GM21360 (cell line): ENCODE measurements at regions not wholly inside any gene's neighbourhood (a gene's known extent, or its start where the extent isn't known, plus 50 kb on each side); places are given as distances from the start of the nearest gene placed in this dataset.
"Not testable (repeated sequence)": the region's sequence is repeated elsewhere in the genome, so short reads cannot be mapped to it uniquely, and the experiment has no call there.

Experiments
- ATAC-seq: cut with Tn5 transposase; IDR thresholded peaks from one replicate; pipeline ENCODE4 v1.9.1; 2021; ENCODE audit warnings: mild to moderate bottlenecking, moderate library complexity; ENCODE audit not compliant: unreplicated experiment

DNA sequence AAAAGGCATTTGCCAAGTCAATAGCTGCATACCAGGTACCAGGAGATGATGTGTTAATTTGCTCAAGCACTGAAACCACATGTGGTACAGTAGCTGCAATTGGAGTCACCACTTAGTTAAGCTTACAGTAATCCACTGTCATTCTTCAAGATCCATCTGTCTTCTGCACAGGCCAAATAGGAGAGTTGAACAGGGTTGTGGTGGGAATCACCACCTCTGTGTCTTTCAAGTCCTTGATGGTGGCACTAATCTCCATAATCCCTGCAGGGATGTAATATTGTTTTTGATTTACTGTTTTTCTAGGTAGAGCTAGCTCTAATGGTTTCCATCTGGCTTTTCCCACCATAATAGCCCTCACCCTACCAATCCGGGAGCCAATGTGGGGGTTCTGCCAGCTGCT lies 91.9 kb downstream of the FCRL5 start:
- no peak for ATAC-seq

DNA sequence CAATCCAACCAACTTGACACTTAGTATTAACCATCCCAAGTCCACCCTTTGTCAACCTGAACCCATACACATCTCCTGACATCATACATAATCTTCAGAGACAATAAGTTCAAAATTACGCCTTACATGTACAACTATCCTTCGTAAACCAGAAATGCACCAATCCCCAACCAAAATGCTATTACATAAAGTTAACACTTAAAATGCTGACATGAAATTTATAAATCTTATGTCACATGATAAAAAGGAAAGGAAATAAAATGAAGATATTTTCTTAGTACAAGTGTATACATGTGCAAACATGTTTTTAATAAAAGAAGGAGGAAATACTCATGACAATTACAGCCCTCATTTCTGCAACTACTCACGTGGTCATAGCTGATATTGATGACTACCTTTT lies 95.0 kb downstream of the FCRL5 start:
- ATAC-seq, result no peak

- no peak for ATAC-seq
These were observed 97.0 kb downstream of the FCRL5 start for GRCh38 chr1:157455318-157455717.

DNA sequence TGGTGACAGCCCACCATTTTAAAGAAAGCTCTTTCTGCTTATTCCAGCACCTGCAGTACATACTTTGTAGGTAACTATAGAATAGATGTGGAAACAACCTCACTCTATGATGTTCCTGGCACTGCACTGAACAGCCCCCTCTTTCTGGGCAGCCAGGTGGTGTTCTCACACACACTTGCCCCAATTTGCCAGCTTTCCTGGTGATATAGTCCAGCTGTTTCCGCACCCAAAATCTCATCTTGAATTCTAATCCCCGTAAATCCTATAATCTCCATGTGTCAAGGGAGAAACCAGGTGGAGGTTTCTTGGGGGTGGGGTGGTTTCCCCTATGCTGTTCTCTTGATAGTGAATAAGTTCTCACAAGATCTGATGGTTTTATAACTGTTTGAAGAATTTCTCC lies 102.2 kb downstream of the FCRL5 start:
- ATAC-seq, result no peak

GRCh38 chr1:157448636-157449035 lies 103.7 kb downstream of the FCRL5 start:
- ATAC-seq, result no peak

- not testable (repeated sequence) for ATAC-seq
These were observed 106.0 kb downstream of the FCRL5 start for GRCh38 chr1:157446356-157446755.

GRCh38 chr1:157445616-157446140 lies 106.6 kb downstream of the FCRL5 start:
- not testable (repeated sequence) for ATAC-seq

GRCh38 chr1:157442065-157442464 lies 110.2 kb downstream of the FCRL5 start:
- no peak for ATAC-seq

- ATAC-seq, result no peak
These were observed 112.9 kb downstream of the FCRL5 start for GRCh38 chr1:157439302-157439954.

DNA sequence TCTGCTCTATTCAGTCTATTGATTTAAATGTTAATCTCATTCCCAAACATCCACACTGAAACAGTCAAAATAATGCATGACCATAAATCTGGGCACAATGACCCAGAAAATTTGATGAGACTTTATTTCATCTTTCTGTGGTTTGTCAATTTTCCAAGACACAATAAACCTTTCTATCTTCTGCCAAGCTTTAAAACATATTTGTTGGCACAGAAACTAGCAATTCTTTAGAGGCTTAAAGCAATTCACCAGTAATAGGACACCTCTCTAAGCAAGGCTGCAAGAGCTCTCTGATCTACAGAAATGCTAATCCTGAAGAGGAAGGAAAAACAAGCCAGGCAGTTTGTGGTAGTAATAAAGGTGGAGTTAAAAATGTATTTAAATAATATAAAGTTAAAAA lies 113.7 kb downstream of the FCRL5 start:
- no peak for ATAC-seq

DNA sequence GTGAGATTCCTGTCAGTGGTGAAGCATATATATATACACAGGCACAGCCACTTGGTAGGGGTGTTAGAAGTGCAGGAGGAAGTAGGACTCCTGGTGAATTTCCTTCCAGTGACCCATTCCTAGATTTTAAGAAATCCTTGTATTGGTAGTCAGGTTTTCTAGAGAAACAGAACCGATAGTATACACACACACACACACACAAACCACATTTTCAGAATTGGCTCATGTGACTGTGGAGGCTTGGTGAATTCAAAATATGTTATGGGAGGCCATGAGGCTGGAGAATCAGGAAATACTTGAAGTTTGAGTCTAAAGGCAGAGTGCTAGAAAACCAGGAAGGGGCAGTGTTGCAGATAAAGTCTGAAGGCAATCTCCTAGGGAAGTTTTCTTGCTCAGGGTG lies 114.2 kb downstream of the FCRL5 start:
- ATAC-seq, result no peak

DNA sequence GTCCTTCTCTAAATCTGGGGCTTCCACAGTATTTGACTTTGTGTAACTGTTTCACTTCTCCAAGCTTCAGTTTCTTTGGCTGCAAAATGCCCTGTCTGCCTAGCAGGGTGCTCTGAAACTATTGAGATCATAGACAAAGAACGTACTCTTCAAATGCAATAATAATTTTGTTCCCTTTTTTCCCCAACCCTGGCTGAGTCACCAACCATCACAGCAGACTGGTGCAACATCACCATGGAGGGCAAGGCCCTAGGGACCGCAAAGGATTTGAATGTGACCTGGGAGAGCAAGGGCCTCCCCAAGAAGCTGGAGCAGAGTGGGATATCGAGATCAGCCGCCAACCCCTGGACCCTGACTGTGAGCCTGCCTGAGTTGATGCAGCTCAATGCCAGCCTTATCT lies 115.0 kb downstream of the FCRL5 start:
- ATAC-seq, result no peak

- no peak for ATAC-seq
These were observed 120.6 kb downstream of the FCRL5 start for GRCh38 chr1:157431751-157432150.

DNA sequence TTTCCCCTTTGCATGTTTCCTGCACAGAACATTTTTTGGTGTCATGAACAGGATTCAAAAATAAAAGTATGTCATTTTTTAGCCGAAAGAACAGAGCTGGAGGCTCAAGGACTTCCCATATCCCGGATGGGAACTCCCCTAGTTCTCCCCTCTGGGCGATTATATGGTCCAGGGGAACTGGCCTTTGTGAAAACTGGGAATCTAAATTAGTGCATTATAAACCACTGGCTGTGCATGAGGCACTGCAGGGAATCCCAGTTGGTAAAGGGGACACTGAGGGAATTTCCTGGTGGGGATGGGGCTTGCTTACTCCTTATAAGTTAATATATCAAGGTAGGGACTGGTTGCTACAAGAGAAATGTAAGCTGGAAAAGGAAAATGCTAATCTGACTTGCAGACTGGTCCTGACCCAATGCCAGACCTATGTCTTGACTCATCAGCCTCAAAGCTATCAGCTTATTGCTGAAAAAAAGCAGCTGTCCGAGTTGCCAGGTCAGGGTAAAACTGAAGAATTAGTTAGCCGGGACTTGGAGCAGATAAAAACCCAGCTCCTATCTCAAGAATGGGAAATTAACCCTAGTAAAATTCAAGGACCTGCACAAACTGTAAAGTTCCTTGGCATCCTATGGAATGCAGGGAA lies 122.6 kb downstream of the FCRL5 start:
- no peak for ATAC-seq

GRCh38 chr1:157423764-157424163 lies 128.6 kb downstream of the FCRL5 start:
- not testable (repeated sequence) for ATAC-seq

- ATAC-seq, result no peak
These were observed 132.3 kb downstream of the FCRL5 start for GRCh38 chr1:157419845-157420542.

DNA sequence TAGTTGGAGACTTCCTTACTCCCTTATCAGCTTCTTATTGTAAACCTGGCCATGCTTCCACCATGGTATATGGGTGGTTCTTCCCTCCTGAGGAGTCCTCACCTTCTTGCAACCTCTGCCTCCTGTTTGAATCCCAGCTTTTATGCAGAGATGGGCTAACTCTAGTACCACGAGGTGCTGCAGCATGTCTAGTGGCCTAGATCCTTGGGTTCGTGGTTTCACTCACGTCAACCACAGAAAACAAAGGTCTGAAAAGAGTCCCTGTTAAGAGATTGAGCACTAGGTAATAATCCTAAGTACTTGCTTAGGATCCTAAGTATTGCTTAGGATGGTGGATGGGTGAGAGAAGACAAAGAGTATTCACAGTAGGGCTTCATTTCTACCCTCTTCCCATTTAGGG lies 133.7 kb downstream of the FCRL5 start:
- no peak for ATAC-seq

DNA sequence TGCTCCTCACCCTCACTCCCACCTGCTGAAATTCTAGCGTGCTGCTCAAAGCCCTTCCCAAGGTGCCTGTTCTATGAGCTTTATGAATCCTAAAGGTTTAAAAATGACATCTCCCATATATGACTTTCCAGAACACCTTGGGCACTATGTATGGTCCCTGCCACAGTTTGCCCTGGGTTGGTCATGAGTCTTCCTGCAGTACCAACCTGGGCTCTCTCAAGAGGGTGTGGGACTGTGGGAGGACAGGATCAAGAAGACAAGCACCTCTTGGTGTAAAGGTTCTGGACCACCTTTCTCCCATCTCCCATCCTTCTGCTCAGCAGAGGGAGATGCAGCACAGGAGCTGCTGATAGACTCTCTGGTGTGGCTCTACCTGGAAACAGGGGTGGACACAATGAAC lies 134.1 kb downstream of the FCRL5 start:
- no peak for ATAC-seq

- ATAC-seq, result no peak
These were observed 136.7 kb downstream of the FCRL5 start for GRCh38 chr1:157415661-157416060.

DNA sequence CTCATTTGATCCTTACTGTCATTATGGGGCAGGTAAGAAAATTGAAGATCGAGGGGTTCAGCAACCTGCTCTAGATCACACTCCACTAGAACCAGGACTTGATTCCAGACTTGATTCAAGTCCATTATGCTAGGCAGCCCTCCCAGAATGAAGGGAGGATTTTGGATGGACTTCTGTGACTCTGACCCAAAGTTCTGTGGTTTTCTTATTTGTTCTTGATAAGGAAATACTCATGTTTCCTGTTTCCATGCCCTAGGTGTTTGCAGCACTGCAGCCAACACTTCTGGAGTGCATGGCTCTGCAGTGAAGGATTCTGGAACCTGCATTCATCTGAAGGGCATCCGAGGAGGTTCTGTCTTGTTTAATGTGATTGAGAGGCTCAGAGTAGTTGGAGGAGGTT lies 140.0 kb downstream of the FCRL5 start:
- ATAC-seq, result no peak

DNA sequence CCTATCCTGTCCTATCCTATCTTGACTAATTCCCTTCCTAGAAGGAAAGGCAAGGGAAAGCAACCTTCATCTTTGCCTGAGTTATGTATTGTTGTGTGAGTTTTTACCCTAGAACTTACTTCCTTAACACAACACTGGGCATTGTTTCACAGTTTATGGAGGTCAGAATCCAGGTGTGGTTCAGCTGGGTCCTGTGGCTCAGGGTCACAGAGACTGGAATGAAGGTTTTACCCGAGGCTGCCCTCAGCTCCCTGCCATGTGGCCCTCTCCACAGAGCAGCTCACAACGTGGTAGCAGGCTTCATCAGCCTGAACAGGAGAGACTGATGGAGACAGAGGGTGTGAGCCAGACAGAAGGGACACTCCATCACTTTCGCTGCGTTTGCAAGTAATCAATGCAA lies 140.5 kb downstream of the FCRL5 start:
- ATAC-seq, result no peak

GRCh38 chr1:157411064-157411463 lies 141.3 kb downstream of the FCRL5 start:
- ATAC-seq, result no peak
